Trophoblast cell (in vitro differentiated cells and primary cell): ENCODE measurements at regions not wholly inside any gene's neighbourhood (a gene's known extent, or its start where the extent isn't known, plus 50 kb on each side); places are given as distances from the start of the nearest gene placed in this dataset.

Experiments used
- DNase-seq, 2 donors: peaks; one replicate each; pipeline ENCODE4 v3.0.0-alpha.2; 2016
- H2AFZ ChIP-seq: 2 replicates; pipeline ENCODE4 v1.6.1; 2013; ENCODE audit warnings: low read length, moderate library complexity, mild to moderate bottlenecking; ENCODE audit not compliant: insufficient read depth, poor library complexity
- H2AK5ac ChIP-seq: 2 replicates; pipeline ENCODE4 v1.6.1; 2013; ENCODE audit warnings: mild to moderate bottlenecking, low read length
- H2BK120ac ChIP-seq: 2 replicates; pipeline ENCODE4 v1.6.1; 2013; ENCODE audit warnings: low read length, mild to moderate bottlenecking, moderate library complexity; ENCODE audit not compliant: insufficient read depth, poor library complexity
- H2BK12ac ChIP-seq: 2 replicates; pipeline ENCODE4 v1.6.1; 2013; ENCODE audit warnings: mild to moderate bottlenecking, low read length, moderate library complexity
- H2BK5ac ChIP-seq: 2 replicates; pipeline ENCODE4 v1.6.1; 2013; ENCODE audit warnings: low read length, low read depth, moderate library complexity, mild to moderate bottlenecking; ENCODE audit not compliant: poor library complexity
- H3K14ac ChIP-seq: 2 replicates; pipeline ENCODE4 v1.6.1; 2013; ENCODE audit warnings: mild to moderate bottlenecking, low read length
- H3K18ac ChIP-seq: 2 replicates; pipeline ENCODE4 v1.6.1; 2013; ENCODE audit warnings: mild to moderate bottlenecking, low read length
- H3K23ac ChIP-seq: 2 replicates; pipeline ENCODE4 v1.6.1; 2013; ENCODE audit warnings: low read length
- H3K27ac ChIP-seq: 2 replicates; pipeline ENCODE4 v1.5.1; 2013; ENCODE audit warnings: low read depth, mild to moderate bottlenecking, inconsistent platforms, low read length, moderate library complexity
- H3K27me3 ChIP-seq: 2 replicates; pipeline ENCODE4 v1.6.1; 2013; ENCODE audit warnings: inconsistent platforms, mild to moderate bottlenecking, low read length, moderate library complexity; ENCODE audit not compliant: insufficient read depth
- H3K36me3 ChIP-seq, 2 experiments: 1 replicate in 1 of 2; 2 replicates in 1 of 2; pipeline ENCODE4 v1.6.1; 2013; ENCODE audit warnings: low read length in 2 of 2, mild to moderate bottlenecking in 2 of 2, moderate library complexity in 1 of 2; ENCODE audit not compliant: insufficient read depth in 2 of 2, control insufficient read depth in 1 of 2
- H3K4ac ChIP-seq: 2 replicates; pipeline ENCODE4 v1.6.1; 2013; ENCODE audit warnings: low read depth, mild to moderate bottlenecking, low read length, moderate library complexity
- H3K4me1 ChIP-seq, 2 experiments: 1 replicate in 1 of 2; 2 replicates in 1 of 2; pipeline ENCODE4 v1.6.1; 2013; ENCODE audit warnings: low read length in 2 of 2, mild to moderate bottlenecking in 2 of 2, moderate library complexity in 1 of 2; ENCODE audit not compliant: insufficient read depth in 2 of 2, control insufficient read depth in 1 of 2
- H3K4me2 ChIP-seq: 2 replicates; pipeline ENCODE4 v1.6.1; 2013; ENCODE audit warnings: inconsistent platforms, mild to moderate bottlenecking, low read length, moderate library complexity
- H3K4me3 ChIP-seq: 2 replicates; pipeline ENCODE4 v1.5.1; 2013; ENCODE audit warnings: mild to moderate bottlenecking, low read depth, low read length, inconsistent platforms
- H3K79me1 ChIP-seq: one replicate; pipeline ENCODE4 v1.6.1; 2013; ENCODE audit warnings: low read length
- H3K79me2 ChIP-seq: 2 replicates; pipeline ENCODE4 v1.6.1; 2013; ENCODE audit warnings: low read length, mild to moderate bottlenecking; ENCODE audit not compliant: control insufficient read depth, insufficient read depth, poor library complexity
- H3K9ac ChIP-seq: 2 replicates; pipeline ENCODE4 v1.6.1; 2013; ENCODE audit warnings: mild to moderate bottlenecking, low read length
- H3K9me3 ChIP-seq: 2 replicates; pipeline ENCODE4 v1.6.1; 2013; ENCODE audit warnings: low read depth, mild to moderate bottlenecking, control low read depth, inconsistent platforms, low read length; ENCODE audit not compliant: insufficient read depth
- H4K12ac ChIP-seq: 2 replicates; pipeline ENCODE4 v1.6.1; 2013; ENCODE audit warnings: low read depth, mild to moderate bottlenecking, low read length, moderate library complexity
- H4K8ac ChIP-seq: 2 replicates; pipeline ENCODE4 v1.6.1; 2013; ENCODE audit warnings: low read depth, mild to moderate bottlenecking, low read length, moderate library complexity
- H4K91ac ChIP-seq: one replicate; pipeline ENCODE4 v1.6.1; 2013; ENCODE audit warnings: low read depth, mild to moderate bottlenecking, low read length, moderate library complexity
- WGBS: extraction: QIAGEN DNeasy Blood & Tissue Kit; methylation state at CpG from one replicate; pipeline ENCODE4 v1.1.7; 2013; ENCODE audit warnings: missing lambda C conversion rate; ENCODE audit not compliant: insufficient read length, insufficient coverage; ENCODE audit errors: extremely low coverage; 5-methylcytosine and 5-hydroxymethylcytosine counted together

- H2AFZ ChIP-seq = no peak overlapping the region
- H3K36me3 ChIP-seq = no peaks in the 10 kb centered on the region
- DNase-seq = no peak
- no peak overlapping the region for H3K4me2 ChIP-seq
- no CpG with 5 or more reads among the region's 8 CpGs for WGBS
- no peak overlapping the region for H2BK120ac ChIP-seq
- no peak overlapping the region for H4K8ac ChIP-seq
- H2BK5ac ChIP-seq = no peak overlapping the region
- H3K27ac ChIP-seq = no peak overlapping the region
- H3K4me1 ChIP-seq = no peaks in the 10 kb centered on the region
- H3K27me3 ChIP-seq = no peaks in the 10 kb centered on the region
- no peak overlapping the region for H4K91ac ChIP-seq
- no peak overlapping the region for H3K9ac ChIP-seq
- H2AK5ac ChIP-seq = no peak overlapping the region
- H2BK12ac ChIP-seq = no peak overlapping the region
- no peak overlapping the region for H3K14ac ChIP-seq
- no peak overlapping the region for H3K23ac ChIP-seq
- H4K12ac ChIP-seq = no peak overlapping the region
- H3K4ac ChIP-seq = no peak overlapping the region
- H3K79me1 ChIP-seq = no peaks in the 10 kb centered on the region
- H3K9me3 ChIP-seq = peaks cover 15% of the 10 kb centered on the region
- no peak overlapping the region for H3K4me3 ChIP-seq
- no peak overlapping the region for H3K18ac ChIP-seq
- no peaks in the 10 kb centered on the region for H3K79me2 ChIP-seq
Observed at GRCh38 chr6:916131-916530, 223.2 kb upstream of the EXOC2 start.

- Histone ChIP-seq H3K9me3 (peaks cover 12% of the 10 kb centered on the region), H3K4me1 (no peaks in the 10 kb centered on the region)
- no CpG with 5 or more reads among the region's 16 CpGs for WGBS
Observed at GRCh38 chr6:912871-913835, 220.2 kb upstream of the EXOC2 start.

GRCh38 chr6:907928-908327, 215.0 kb upstream of the EXOC2 start:
- no peak overlapping the region for H2BK5ac ChIP-seq
- no peak overlapping the region for H3K9ac ChIP-seq
- no peak overlapping the region for H2BK120ac ChIP-seq
- H2AK5ac ChIP-seq = no peak overlapping the region
- no CpG with 5 or more reads among the region's 6 CpGs for WGBS
- H3K36me3 ChIP-seq = no peaks in the 10 kb centered on the region
- no peak overlapping the region for H3K4ac ChIP-seq
- H3K27me3 ChIP-seq = no peaks in the 10 kb centered on the region
- no peaks in the 10 kb centered on the region for H3K79me2 ChIP-seq
- no peaks in the 10 kb centered on the region for H3K4me1 ChIP-seq
- H3K9me3 ChIP-seq = peaks cover 6% of the 10 kb centered on the region
- no peak overlapping the region for H2BK12ac ChIP-seq
- no peak overlapping the region for H3K18ac ChIP-seq
- no peak overlapping the region for H4K12ac ChIP-seq
- no peak overlapping the region for H3K14ac ChIP-seq
- no peak overlapping the region for H4K8ac ChIP-seq
- no peak overlapping the region for H3K4me3 ChIP-seq
- H2AFZ ChIP-seq = no peak overlapping the region
- H3K79me1 ChIP-seq = no peaks in the 10 kb centered on the region
- no peak overlapping the region for H3K4me2 ChIP-seq
- no peak overlapping the region for H4K91ac ChIP-seq
- no peak overlapping the region for H3K27ac ChIP-seq
- no peak for DNase-seq
- no peak overlapping the region for H3K23ac ChIP-seq

More at GRCh38 chr6:912871-913835, 220.2 kb upstream of the EXOC2 start:
- H3K4me2 ChIP-seq = no peak overlapping the region
- no peak overlapping the region for H2AFZ ChIP-seq
- H4K8ac ChIP-seq = no peak overlapping the region
- H2AK5ac ChIP-seq = no peak overlapping the region
- H3K9ac ChIP-seq = no peak overlapping the region
- H3K14ac ChIP-seq = no peak overlapping the region
- no peak overlapping the region for H4K91ac ChIP-seq
- peak; percentile 84 to 91 for DNase-seq
- no peak overlapping the region for H2BK5ac ChIP-seq
- no peaks in the 10 kb centered on the region for H3K27me3 ChIP-seq
- no peak overlapping the region for H3K4me3 ChIP-seq
- H2BK120ac ChIP-seq = no peak overlapping the region
- H3K79me1 ChIP-seq = no peaks in the 10 kb centered on the region
- H3K27ac ChIP-seq = no peak overlapping the region
- H3K23ac ChIP-seq = no peak overlapping the region
- no peaks in the 10 kb centered on the region for H3K79me2 ChIP-seq
- H2BK12ac ChIP-seq = no peak overlapping the region
- H3K4ac ChIP-seq = no peak overlapping the region
- no peaks in the 10 kb centered on the region for H3K36me3 ChIP-seq
- H3K18ac ChIP-seq = no peak overlapping the region
- H4K12ac ChIP-seq = no peak overlapping the region

- Histone ChIP-seq H3K4ac (no peak overlapping the region), H2BK5ac (no peak overlapping the region), H3K23ac (no peak overlapping the region), H2AFZ (no peak overlapping the region), H3K14ac (no peak overlapping the region), H3K79me1 (no peaks in the 10 kb centered on the region), H3K9me3 (peaks cover 6% of the 10 kb centered on the region), H2BK12ac (no peak overlapping the region), H4K91ac (no peak overlapping the region), H3K4me2 (no peak overlapping the region), H3K79me2 (no peaks in the 10 kb centered on the region), H4K12ac (no peak overlapping the region), H3K18ac (no peak overlapping the region), H4K8ac (no peak overlapping the region), H2BK120ac (no peak overlapping the region), H3K36me3 (no peaks in the 10 kb centered on the region), H3K4me1 (no peaks in the 10 kb centered on the region), H2AK5ac (no peak overlapping the region), H3K27me3 (no peaks in the 10 kb centered on the region), H3K4me3 (no peak overlapping the region), H3K9ac (no peak overlapping the region), H3K27ac (no peak overlapping the region)
- no peak for DNase-seq
- no CpG with 5 or more reads among the region's 11 CpGs for WGBS
Observed at GRCh38 chr6:906920-907319, 214.0 kb upstream of the EXOC2 start.
